IMR-90 (cell line): ENCODE measurements at regions not wholly inside any gene's neighbourhood (a gene's known extent, or its start where the extent isn't known, plus 50 kb on each side); places are given as distances from the start of the nearest gene placed in this dataset.

Source experiments
- ATAC-seq: fragments of 200-7000 bp; cut with Tn5 transposase; 2 replicates; pipeline ENCODE4 v1.9.1; 2020; ENCODE audit warnings: low read depth, mild to moderate bottlenecking, moderate library complexity
- BruUV-seq: library from RNA; stranded (reverse); fragments of 400-500 nt; replicated peaks from 2 replicates; lab custom pipeline; 2021; lab: Mats Ljungman, UMichigan
- CTCF ChIA-PET: fragments of 300-600 bp; formaldehyde crosslinking; extraction: SDS; loops from one replicate; lab custom pipeline; 2021; ENCODE audit warnings: antibody characterized with exemption; lab: Yijun Ruan, JAX
- POLR2A ChIA-PET: fragments of 300-600 bp; sonication (Branson Sonifier 250); formaldehyde crosslinking; loops from one replicate; lab custom pipeline; 2022; ENCODE audit warnings: antibody characterized with exemption; ENCODE audit not compliant: unreplicated experiment; lab: Charles Lee
- DNase-seq: peaks from one replicate; pipeline ENCODE4 v3.0.0; 2013
- H2AFZ ChIP-seq: replicated peaks from 2 replicates; pipeline ENCODE3; 2013; ENCODE audit warnings: low read length, mild to moderate bottlenecking; ENCODE audit not compliant: poor library complexity
- H2AK5ac ChIP-seq: 2 replicates; pipeline ENCODE4 v1.6.1; 2013; ENCODE audit warnings: low read depth, low read length, inconsistent platforms
- H2AK9ac ChIP-seq: replicated peaks from 2 replicates; pipeline ENCODE3; 2013; ENCODE audit warnings: mild to moderate bottlenecking, low read depth, low read length, moderate library complexity; ENCODE audit not compliant: poor library complexity
- H2BK120ac ChIP-seq: 2 replicates; pipeline ENCODE4 v1.6.1; 2013; ENCODE audit warnings: low read depth, low read length, inconsistent platforms
- H2BK15ac ChIP-seq: 3 replicates; pipeline ENCODE4 v1.6.1; 2013; ENCODE audit warnings: low read depth, low read length, inconsistent platforms
- H2BK20ac ChIP-seq: 2 replicates; pipeline ENCODE4 v1.6.1; 2013; ENCODE audit warnings: low read depth, mild to moderate bottlenecking, inconsistent platforms, low read length, moderate library complexity
- H2BK5ac ChIP-seq: 2 replicates; pipeline ENCODE4 v1.6.1; 2013; ENCODE audit warnings: mild to moderate bottlenecking, low read depth, low read length, inconsistent platforms; ENCODE audit not compliant: poor library complexity, severe bottlenecking
- H3K14ac ChIP-seq: replicated peaks from 2 replicates; pipeline ENCODE4 v1.6.1; 2013; ENCODE audit warnings: low read depth, low read length, inconsistent platforms
- H3K18ac ChIP-seq: 2 replicates; pipeline ENCODE4 v1.6.1; 2013; ENCODE audit warnings: low read depth, low read length, control low read depth
- H3K23ac ChIP-seq: 2 replicates; pipeline ENCODE4 v1.6.1; 2013; ENCODE audit warnings: low read depth, low read length, inconsistent platforms
- H3K27ac ChIP-seq: 2 replicates; pipeline ENCODE4 v1.5.1; 2013; ENCODE audit warnings: mild to moderate bottlenecking, control low read depth, low read length; ENCODE audit not compliant: insufficient read depth
- H3K27me3 ChIP-seq: 2 replicates; pipeline ENCODE4 v1.6.1; 2013; ENCODE audit warnings: low read length; ENCODE audit not compliant: control insufficient read depth, insufficient read depth
- H3K36me3 ChIP-seq: 2 replicates; pipeline ENCODE4 v1.6.1; 2013; ENCODE audit warnings: low read length, mixed read lengths; ENCODE audit not compliant: control insufficient read depth, insufficient read depth
- H3K4ac ChIP-seq: 2 replicates; pipeline ENCODE4 v1.6.1; 2013; ENCODE audit warnings: low read depth, low read length, inconsistent platforms
- H3K4me1 ChIP-seq: 2 replicates; pipeline ENCODE4 v1.6.1; 2013; ENCODE audit warnings: low read length, mixed read lengths; ENCODE audit not compliant: control insufficient read depth, insufficient read depth
- H3K4me2 ChIP-seq: 2 replicates; pipeline ENCODE4 v1.6.1; 2013; ENCODE audit warnings: low read depth, mild to moderate bottlenecking, control low read depth, low read length, moderate library complexity
- H3K4me3 ChIP-seq: 2 replicates; pipeline ENCODE4 v1.5.1; 2013; ENCODE audit warnings: low read depth, mild to moderate bottlenecking, control low read depth, low read length, moderate library complexity; ENCODE audit not compliant: insufficient read depth
- H3K56ac ChIP-seq: 2 replicates; pipeline ENCODE4 v1.6.1; 2013; ENCODE audit warnings: low read length, inconsistent platforms; ENCODE audit not compliant: insufficient read depth; ENCODE audit errors: extremely low read depth
- H3K79me1 ChIP-seq, 2 experiments: 2 replicates each; pipeline ENCODE4 v1.6.1; 2013; ENCODE audit warnings: low read length in 2 of 2, inconsistent platforms in 1 of 2, low read depth in 1 of 2
- H3K9ac ChIP-seq: 2 replicates; pipeline ENCODE4 v1.6.1; 2013; ENCODE audit warnings: low read depth, low read length, control low read depth
- H3K9me1 ChIP-seq: 2 replicates; pipeline ENCODE4 v1.6.1; 2013; ENCODE audit warnings: low read length, inconsistent platforms; ENCODE audit not compliant: insufficient read depth
- H3K9me3 ChIP-seq: 2 replicates; pipeline ENCODE4 v1.6.1; 2013; ENCODE audit warnings: low read length; ENCODE audit not compliant: control insufficient read depth, insufficient read depth
- H4K20me1 ChIP-seq: 2 replicates; pipeline ENCODE4 v1.6.1; 2013; ENCODE audit warnings: low read length, inconsistent platforms; ENCODE audit not compliant: insufficient read depth
- H4K5ac ChIP-seq: 2 replicates; pipeline ENCODE4 v1.6.1; 2013; ENCODE audit warnings: mild to moderate bottlenecking, low read depth, low read length, control low read depth
- H4K8ac ChIP-seq, 2 experiments: 2 replicates each; pipeline ENCODE4 v1.6.1; 2013; ENCODE audit warnings: low read depth in 2 of 2, low read length in 2 of 2, control low read depth in 1 of 2, inconsistent platforms in 1 of 2
- H4K91ac ChIP-seq: 2 replicates; pipeline ENCODE4 v1.6.1; 2013; ENCODE audit warnings: low read depth, low read length, inconsistent platforms; ENCODE audit not compliant: insufficient read depth
- CEBPB ChIP-seq: IDR thresholded peaks from 2 replicates; pipeline ENCODE4 v1.6.1; 2012; ENCODE audit warnings: low read depth, low read length, improper control_type of control experiment
- CTCF ChIP-seq: conservative IDR thresholded peaks from 2 replicates; pipeline ENCODE4 v1.5.1; 2012; ENCODE audit warnings: mild to moderate bottlenecking, low read depth, low read length, improper control_type of control experiment
- ELK1 ChIP-seq: fragments of 150-350 bp; IDR thresholded peaks from 2 replicates; pipeline ENCODE4 v1.6.1; 2016; ENCODE audit warnings: low read depth, mild to moderate bottlenecking, low read length, moderate library complexity, borderline replicate concordance
- RAD21 ChIP-seq: IDR thresholded peaks from 2 replicates; pipeline ENCODE4 v1.6.1; 2012; ENCODE audit warnings: low read length, improper control_type of control experiment
- RCOR1 ChIP-seq: IDR thresholded peaks from 2 replicates; pipeline ENCODE4 v1.6.1; 2012; ENCODE audit warnings: mild to moderate bottlenecking, low read length, improper control_type of control experiment; ENCODE audit not compliant: insufficient replicate concordance
- RFX5 ChIP-seq: IDR thresholded peaks from 2 replicates; pipeline ENCODE4 v1.8.0; 2012; ENCODE audit warnings: low read depth, mild to moderate bottlenecking, low read length, moderate library complexity
- SMC3 ChIP-seq: fragments of 150-350 bp; IDR thresholded peaks from 2 replicates; pipeline ENCODE4 v1.6.1; 2016; ENCODE audit warnings: low read depth, mild to moderate bottlenecking, antibody characterized with exemption, low read length, moderate library complexity
- USF2 ChIP-seq: fragments of 150-350 bp; IDR thresholded peaks from 2 replicates; pipeline ENCODE4 v1.6.1; 2017; ENCODE audit warnings: mild to moderate bottlenecking, antibody characterized with exemption, low read length, low read depth
- WGBS, 2 experiments: methylation state at CpG; one replicate each; pipeline versions ENCODE4 v1.1.5 to v1.1.7; 2013; ENCODE audit warnings: missing lambda C conversion rate in 2 of 2; ENCODE audit not compliant: insufficient read length in 1 of 2; ENCODE audit errors: extremely low coverage in 2 of 2; 5-methylcytosine and 5-hydroxymethylcytosine counted together
- dilution Hi-C: fragments of 300-500 bp; cut with HindIII; formaldehyde crosslinking; loops from one replicate; pipeline ENCODE4 v1.14.3; 2018; ENCODE audit warnings: low sequenced_read_pairs; ENCODE audit not compliant: unreplicated experiment
- in situ Hi-C: fragments of 300-500 bp; cut with MboI; formaldehyde crosslinking; loops from 3 replicates; pipeline ENCODE4 v1.14.3; 2019; ENCODE audit warnings: low sequenced_read_pairs, inconsistent platforms, mixed read lengths
- intact Hi-C: fragments of 100-400 bp; cut with micrococcal nuclease; formaldehyde crosslinking; loops from 2 replicates; pipeline ENCODE4 v1.10.0; 2022

GRCh38 chr18:72339976-72340375 lies 204.2 kb downstream of the CBLN2 start:
- Histone ChIP-seq H4K5ac (no peak overlapping the region), H3K4ac (no peak overlapping the region), H3K56ac (no peak overlapping the region), H4K20me1 (no peaks in the 10 kb centered on the region), H3K18ac (no peak overlapping the region), H3K14ac (no peak overlapping the region), H3K27me3 (no peaks in the 10 kb centered on the region), H3K27ac (no peak overlapping the region), H4K91ac (no peak overlapping the region), H2BK20ac (no peak overlapping the region), H3K36me3 (no peaks in the 10 kb centered on the region), H3K4me1 (no peaks in the 10 kb centered on the region), H3K4me2 (no peak overlapping the region), H2BK120ac (no peak overlapping the region), H2AFZ (no peak overlapping the region), H4K8ac (no peak overlapping the region), H3K79me1 (no peaks in the 10 kb centered on the region), H3K9me1 (no peaks in the 10 kb centered on the region), H2AK5ac (no peak overlapping the region), H2BK5ac (no peak overlapping the region), H2BK15ac (no peak overlapping the region), H3K9me3 (no peaks in the 10 kb centered on the region), H3K23ac (no peak overlapping the region), H3K9ac (no peak overlapping the region), H2AK9ac (no peak overlapping the region), H3K4me3 (no peak overlapping the region)
- TF ChIP-seq RCOR1 (no peak), CEBPB (no peak), RFX5 (no peak), USF2 (no peak), ELK1 (no peak), SMC3 (no peak), CTCF (no peak), RAD21 (no peak)
- CTCF ChIA-PET = no interaction called here
- no TSS peak for BruUV-seq
- POLR2A ChIA-PET = no interaction called here
- dilution Hi-C loops (no loop called here), intact Hi-C loops (no loop called here), in situ Hi-C loops (no loop called here)
- ATAC-seq (no peak), DNase-seq (no peak)
- WGBS, 2 experiments = no CpG with 5 or more reads among the region's 1 CpG
